Panc1 (cell line): ENCODE measurements at regions not wholly inside any gene's neighbourhood (a gene's known extent, or its start where the extent isn't known, plus 50 kb on each side); places are given as distances from the start of the nearest gene placed in this dataset.

ENCODE experiments used
- ATAC-seq: fragments of 200-7000 bp; cut with Tn5 transposase; 2 replicates; pipeline ENCODE4 v1.9.1; 2020; ENCODE audit warnings: mild to moderate bottlenecking, moderate library complexity
- BruUV-seq: library from RNA; stranded (reverse); fragments of 400-500 nt; replicated peaks from 2 replicates; lab custom pipeline; 2021; lab: Mats Ljungman, UMichigan
- CTCF ChIA-PET: fragments of 300-600 bp; sonication (Branson Sonifier 250); formaldehyde crosslinking; loops from one replicate; lab custom pipeline; 2022; ENCODE audit warnings: antibody characterized with exemption; lab: Charles Lee
- POLR2A ChIA-PET: fragments of 300-600 bp; sonication (Branson Sonifier 250); formaldehyde crosslinking; loops from one replicate; lab custom pipeline; 2022; ENCODE audit warnings: antibody characterized with exemption; lab: Charles Lee
- DNase-seq: peaks from one replicate; pipeline ENCODE4 v3.0.0-alpha.2; 2010; ENCODE audit warnings: low read depth, low spot score
- H3K27ac ChIP-seq: 2 replicates; pipeline ENCODE4 v1.5.1; 2011; ENCODE audit warnings: mild to moderate bottlenecking, low read length, inconsistent platforms
- H3K27me3 ChIP-seq: fragments of 200-500 bp; sonication (Bioruptor generic); 2 replicates; pipeline ENCODE4 v1.6.0; 2014; ENCODE audit warnings: low read length, inconsistent platforms; ENCODE audit not compliant: control insufficient read depth, insufficient read depth
- H3K36me3 ChIP-seq: fragments of 200-500 bp; sonication (Bioruptor generic); 2 replicates; pipeline ENCODE4 v1.5.1; 2014; ENCODE audit warnings: inconsistent platforms, mild to moderate bottlenecking, low read length, moderate library complexity; ENCODE audit not compliant: control insufficient read depth, insufficient read depth
- H3K4me1 ChIP-seq: 2 replicates; pipeline ENCODE4 v1.5.1; 2011; ENCODE audit warnings: inconsistent platforms, mild to moderate bottlenecking, low read length, moderate library complexity; ENCODE audit not compliant: control insufficient read depth, insufficient read depth
- H3K4me3 ChIP-seq, 2 experiments: 2 replicates each; pipeline ENCODE4 v1.5.1; 2011 to 2012; ENCODE audit warnings: low read depth in 2 of 2, low read length in 2 of 2, mild to moderate bottlenecking in 2 of 2, inconsistent platforms in 1 of 2, moderate library complexity in 1 of 2
- H3K9me3 ChIP-seq: fragments of 200-500 bp; sonication (Bioruptor generic); 2 replicates; pipeline ENCODE4 v1.5.1; 2014; ENCODE audit warnings: low read depth, mild to moderate bottlenecking, inconsistent platforms, low read length, moderate library complexity; ENCODE audit not compliant: control insufficient read depth, insufficient read depth
- POLR2AphosphoS5 ChIP-seq: IDR thresholded peaks from 2 replicates; pipeline ENCODE4 v1.6.1; 2012; ENCODE audit warnings: mild to moderate bottlenecking, low read depth, low read length, moderate library complexity
- SIN3A ChIP-seq: IDR thresholded peaks from 2 replicates; pipeline ENCODE4 v1.6.1; 2012; ENCODE audit warnings: low read depth, mild to moderate bottlenecking, low read length, moderate library complexity, borderline replicate concordance; ENCODE audit not compliant: insufficient read depth
- TCF7L2 ChIP-seq: IDR thresholded peaks from 2 replicates; pipeline ENCODE4 v1.6.1; 2011; ENCODE audit warnings: mild to moderate bottlenecking, low read depth, low read length, inconsistent platforms
- in situ Hi-C: cut with HindIII; loops from 2 replicates; pipeline ENCODE4 v1.10.0; 2016; ENCODE audit warnings: low sequenced_read_pairs, low pct_unique_long_range_greater_than_20kb
- intact Hi-C: fragments of 100-400 bp; cut with micrococcal nuclease; formaldehyde crosslinking; loops from one replicate; pipeline ENCODE4 v1.10.0; 2022; ENCODE audit not compliant: unreplicated experiment
- TF ChIP-seq, protein P1 (sequence below), 2 experiments: IDR thresholded peaks; 2 replicates each; pipeline ENCODE4 v1.6.1; 2011 to 2012; ENCODE audit warnings: low read depth in 2 of 2, control low read depth in 1 of 2, low read length in 1 of 2, mild to moderate bottlenecking in 1 of 2, moderate library complexity in 1 of 2; ENCODE audit not compliant: insufficient read depth in 1 of 2
- TF ChIP-seq, protein P2 (sequence below): fragments of 450-650 bp; IDR thresholded peaks from 2 replicates; pipeline ENCODE4 v1.5.1; 2017; ENCODE audit warnings: mild to moderate bottlenecking

DNA sequence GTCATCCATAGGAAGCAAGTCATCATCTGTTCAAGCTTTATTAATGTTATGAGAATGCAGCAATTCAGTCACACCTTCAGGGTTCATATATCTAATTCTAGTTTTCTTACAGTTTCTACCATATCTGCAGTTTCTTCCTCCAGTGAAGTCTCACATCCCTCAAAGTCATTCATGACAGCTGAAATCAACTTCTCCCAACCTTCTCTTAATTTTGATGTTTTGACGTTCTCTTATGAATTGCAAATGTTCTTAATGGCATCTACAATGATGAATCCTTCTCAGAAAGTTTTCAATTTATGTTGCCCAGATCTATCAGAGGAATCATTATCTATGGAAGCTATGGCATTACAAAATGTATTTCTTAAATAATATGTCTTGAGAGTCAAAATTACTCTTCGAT is 210.4 kb upstream of the ZBTB20 start:
- CTCF ChIA-PET, result no interaction called here

GRCh38 chr3:115359536-115359935 is 212.4 kb upstream of the ZBTB20 start:
- Histone ChIP-seq H3K27ac (no peak overlapping the region), H3K36me3 (no peaks in the 10 kb centered on the region), H3K4me3 (no peak overlapping the region), H3K27me3 (no peaks in the 10 kb centered on the region), H3K9me3 (no peaks in the 10 kb centered on the region), H3K4me1 (no peaks in the 10 kb centered on the region)
- no TSS peak for BruUV-seq
- TF ChIP-seq TCF7L2, result no peak
- TF ChIP-seq SIN3A, result no peak
- TF ChIP-seq POLR2AphosphoS5, result no peak
- TF ChIP-seq, protein P1, sequence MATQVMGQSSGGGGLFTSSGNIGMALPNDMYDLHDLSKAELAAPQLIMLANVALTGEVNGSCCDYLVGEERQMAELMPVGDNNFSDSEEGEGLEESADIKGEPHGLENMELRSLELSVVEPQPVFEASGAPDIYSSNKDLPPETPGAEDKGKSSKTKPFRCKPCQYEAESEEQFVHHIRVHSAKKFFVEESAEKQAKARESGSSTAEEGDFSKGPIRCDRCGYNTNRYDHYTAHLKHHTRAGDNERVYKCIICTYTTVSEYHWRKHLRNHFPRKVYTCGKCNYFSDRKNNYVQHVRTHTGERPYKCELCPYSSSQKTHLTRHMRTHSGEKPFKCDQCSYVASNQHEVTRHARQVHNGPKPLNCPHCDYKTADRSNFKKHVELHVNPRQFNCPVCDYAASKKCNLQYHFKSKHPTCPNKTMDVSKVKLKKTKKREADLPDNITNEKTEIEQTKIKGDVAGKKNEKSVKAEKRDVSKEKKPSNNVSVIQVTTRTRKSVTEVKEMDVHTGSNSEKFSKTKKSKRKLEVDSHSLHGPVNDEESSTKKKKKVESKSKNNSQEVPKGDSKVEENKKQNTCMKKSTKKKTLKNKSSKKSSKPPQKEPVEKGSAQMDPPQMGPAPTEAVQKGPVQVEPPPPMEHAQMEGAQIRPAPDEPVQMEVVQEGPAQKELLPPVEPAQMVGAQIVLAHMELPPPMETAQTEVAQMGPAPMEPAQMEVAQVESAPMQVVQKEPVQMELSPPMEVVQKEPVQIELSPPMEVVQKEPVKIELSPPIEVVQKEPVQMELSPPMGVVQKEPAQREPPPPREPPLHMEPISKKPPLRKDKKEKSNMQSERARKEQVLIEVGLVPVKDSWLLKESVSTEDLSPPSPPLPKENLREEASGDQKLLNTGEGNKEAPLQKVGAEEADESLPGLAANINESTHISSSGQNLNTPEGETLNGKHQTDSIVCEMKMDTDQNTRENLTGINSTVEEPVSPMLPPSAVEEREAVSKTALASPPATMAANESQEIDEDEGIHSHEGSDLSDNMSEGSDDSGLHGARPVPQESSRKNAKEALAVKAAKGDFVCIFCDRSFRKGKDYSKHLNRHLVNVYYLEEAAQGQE (IDR thresholded peaks at IDR 0.05; ENCODE audit: insufficient read depth in 1 of 2, low read depth in 2 of 2, low read length in 1 of 2), result no peak
- TF ChIP-seq, protein P2, sequence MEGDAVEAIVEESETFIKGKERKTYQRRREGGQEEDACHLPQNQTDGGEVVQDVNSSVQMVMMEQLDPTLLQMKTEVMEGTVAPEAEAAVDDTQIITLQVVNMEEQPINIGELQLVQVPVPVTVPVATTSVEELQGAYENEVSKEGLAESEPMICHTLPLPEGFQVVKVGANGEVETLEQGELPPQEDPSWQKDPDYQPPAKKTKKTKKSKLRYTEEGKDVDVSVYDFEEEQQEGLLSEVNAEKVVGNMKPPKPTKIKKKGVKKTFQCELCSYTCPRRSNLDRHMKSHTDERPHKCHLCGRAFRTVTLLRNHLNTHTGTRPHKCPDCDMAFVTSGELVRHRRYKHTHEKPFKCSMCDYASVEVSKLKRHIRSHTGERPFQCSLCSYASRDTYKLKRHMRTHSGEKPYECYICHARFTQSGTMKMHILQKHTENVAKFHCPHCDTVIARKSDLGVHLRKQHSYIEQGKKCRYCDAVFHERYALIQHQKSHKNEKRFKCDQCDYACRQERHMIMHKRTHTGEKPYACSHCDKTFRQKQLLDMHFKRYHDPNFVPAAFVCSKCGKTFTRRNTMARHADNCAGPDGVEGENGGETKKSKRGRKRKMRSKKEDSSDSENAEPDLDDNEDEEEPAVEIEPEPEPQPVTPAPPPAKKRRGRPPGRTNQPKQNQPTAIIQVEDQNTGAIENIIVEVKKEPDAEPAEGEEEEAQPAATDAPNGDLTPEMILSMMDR, result no peak
- in situ Hi-C loops (no loop called here), intact Hi-C loops (no loop called here)
- ChIA-PET POLR2A (no interaction called here), CTCF (no interaction called here)
- no peak for DNase-seq
- no peak for ATAC-seq

More for the DNA sequence above, 210.4 kb upstream of the ZBTB20 start:
- Histone ChIP-seq H3K4me1 (no peaks in the 10 kb centered on the region), H3K4me3 (no peak overlapping the region), H3K9me3 (no peaks in the 10 kb centered on the region), H3K36me3 (no peaks in the 10 kb centered on the region), H3K27ac (no peak overlapping the region), H3K27me3 (no peaks in the 10 kb centered on the region)
- POLR2A ChIA-PET, result no interaction called here
- ATAC-seq (no peak), DNase-seq (no peak)
- BruUV-seq, result no TSS peak
- intact Hi-C loops (no loop called here), in situ Hi-C loops (no loop called here)
- TF ChIP-seq TCF7L2, result no peak
- TF ChIP-seq, protein P2, result no peak
- no peak for TF ChIP-seq POLR2AphosphoS5
- TF ChIP-seq, protein P1 (IDR thresholded peaks at IDR 0.05; ENCODE audit: insufficient read depth in 1 of 2, low read depth in 2 of 2, low read length in 1 of 2), result no peak
- no peak for TF ChIP-seq SIN3A
